ENCODE measurements at regions not wholly inside any gene's neighbourhood (a gene's known extent, or its start where the extent isn't known, plus 50 kb on each side); places are given as distances from the start of the nearest gene placed in this dataset.

GRCh38 chr2:150387586-150388288 is 99.7 kb downstream of the RND3 start:
- TF ChIP-seq CTCF (IDR thresholded peaks at IDR 0.05 in 8 of 11, conservative IDR thresholded peaks at IDR 0.05 in 3 of 11) (no peak), POLR2AphosphoS5 (IDR thresholded peaks at IDR 0.05) (no peak), POLR2A (IDR thresholded peaks at IDR 0.05) (no peak)
- WGBS, 5 donors = 73 to 90% (median 77%) methylated on average over 3 to 4 of the region's 4 CpGs
- no peak overlapping the region for H3K27ac ChIP-seq
- H3K4me1 ChIP-seq = no peaks in the 10 kb centered on the region
- H3K27me3 ChIP-seq (replicated peaks in 1 of 7) = no peaks in the 10 kb centered on the region
- H3K9me3 ChIP-seq = peaks cover 0 to 44% (median 25%) of the 10 kb centered on the region in 8 donors
- no peak overlapping the region for H3K4me3 ChIP-seq
- DNase-seq = no peak
- H3K36me3 ChIP-seq = no peaks in the 10 kb centered on the region
- intact Hi-C loops (cut with DNase I; ENCODE audit: low total_unique reads) = no loop called here

- no peak for DNase-seq
- Histone ChIP-seq H3K4me1 (no peaks in the 10 kb centered on the region), H3K4me3 (no peak overlapping the region), H3K27me3 (replicated peaks in 1 of 7) (no peaks in the 10 kb centered on the region), H3K36me3 (no peaks in the 10 kb centered on the region), H3K27ac (no peak overlapping the region), H3K9me3 (peaks cover 0 to 47% (median 30%) of the 10 kb centered on the region in 8 donors)
- TF ChIP-seq POLR2AphosphoS5 (IDR thresholded peaks at IDR 0.05) (no peak), POLR2A (IDR thresholded peaks at IDR 0.05) (no peak), CTCF (IDR thresholded peaks at IDR 0.05 in 8 of 11, conservative IDR thresholded peaks at IDR 0.05 in 3 of 11) (no peak)
- WGBS, 5 donors = 36 to 65% (median 53%) methylated on average over 1 of the region's 1 CpG
- intact Hi-C loops (cut with DNase I; ENCODE audit: low total_unique reads) = no loop called here
Observed at GRCh38 chr2:150385211-150385610, 102.3 kb downstream of the RND3 start.

GRCh38 chr2:150383587-150383986 is 103.9 kb downstream of the RND3 start:
- intact Hi-C loops (cut with DNase I; ENCODE audit: low total_unique reads) = no loop called here
- no peak for DNase-seq
- Histone ChIP-seq H3K9me3 (peaks cover 0 to 47% (median 30%) of the 10 kb centered on the region in 8 donors), H3K27ac (no peak overlapping the region), H3K4me1 (no peaks in the 10 kb centered on the region), H3K27me3 (replicated peaks in 1 of 7) (no peaks in the 10 kb centered on the region), H3K36me3 (no peaks in the 10 kb centered on the region), H3K4me3 (no peak overlapping the region)
- TF ChIP-seq POLR2A (IDR thresholded peaks at IDR 0.05) (no peak), CTCF (IDR thresholded peaks at IDR 0.05 in 8 of 11, conservative IDR thresholded peaks at IDR 0.05 in 3 of 11) (no peak), POLR2AphosphoS5 (IDR thresholded peaks at IDR 0.05) (no peak)

- Histone ChIP-seq H3K36me3 (no peaks in the 10 kb centered on the region), H3K4me3 (no peak overlapping the region), H3K9me3 (peaks cover 0 to 8% (median 5%) of the 10 kb centered on the region in 8 donors), H3K27ac (no peak overlapping the region), H3K27me3 (replicated peaks in 1 of 7) (no peaks in the 10 kb centered on the region), H3K4me1 (no peaks in the 10 kb centered on the region)
- no peak for DNase-seq
- intact Hi-C loops (cut with DNase I; ENCODE audit: low total_unique reads) = no loop called here
- TF ChIP-seq POLR2A (IDR thresholded peaks at IDR 0.05) (no peak), CTCF (IDR thresholded peaks at IDR 0.05 in 8 of 11, conservative IDR thresholded peaks at IDR 0.05 in 3 of 11) (no peak), POLR2AphosphoS5 (IDR thresholded peaks at IDR 0.05) (no peak)
Observed at GRCh38 chr2:150379166-150379565, 108.3 kb downstream of the RND3 start.

Measured in spleen (tissue), 11 donors.